KMS-11 (cell line): ENCODE measurements at regions not wholly inside any gene's neighbourhood (a gene's known extent, or its start where the extent isn't known, plus 50 kb on each side); places are given as distances from the start of the nearest gene placed in this dataset.

Source experiments
- H2AFZ ChIP-seq: fragments of 200-600 bp; sonication (generic); 2 replicates; pipeline ENCODE4 v1.6.1; 2016; ENCODE audit warnings: antibody characterized with exemption, mixed run types, low read depth
- H3K27ac ChIP-seq: fragments of 200-600 bp; sonication (generic); 2 replicates; pipeline ENCODE4 v1.6.1; 2016; ENCODE audit warnings: mild to moderate bottlenecking, mixed run types
- H3K27me3 ChIP-seq: fragments of 200-600 bp; sonication (generic); 2 replicates; pipeline ENCODE4 v1.6.1; 2017; ENCODE audit warnings: mild to moderate bottlenecking, low read depth, mixed run types, moderate library complexity; ENCODE audit not compliant: insufficient read depth
- H3K36me3 ChIP-seq: fragments of 200-600 bp; sonication (generic); 2 replicates; pipeline ENCODE4 v1.6.1; 2017; ENCODE audit warnings: mild to moderate bottlenecking, mixed run types; ENCODE audit not compliant: insufficient read depth
- H3K4me1 ChIP-seq: fragments of 200-600 bp; sonication (generic); 2 replicates; pipeline ENCODE4 v1.6.1; 2016; ENCODE audit warnings: mild to moderate bottlenecking, low read depth, mixed run types; ENCODE audit not compliant: poor library complexity, severe bottlenecking
- H3K4me2 ChIP-seq: fragments of 200-600 bp; sonication (generic); 2 replicates; pipeline ENCODE4 v1.7.0; 2016; ENCODE audit warnings: mild to moderate bottlenecking, mixed run types
- H3K4me3 ChIP-seq: fragments of 200-600 bp; sonication (generic); IDR thresholded peaks from 2 replicates; pipeline ENCODE4 v1.6.1; 2017; ENCODE audit warnings: low read depth, low read length, mixed read lengths; ENCODE audit not compliant: insufficient read depth
- H3K79me2 ChIP-seq: fragments of 200-600 bp; sonication (generic); 2 replicates; pipeline ENCODE4 v1.6.1; 2016; ENCODE audit warnings: low read depth, mixed run types; ENCODE audit not compliant: insufficient read depth
- H3K9ac ChIP-seq: fragments of 200-600 bp; sonication (generic); 2 replicates; pipeline ENCODE4 v1.6.1; 2016; ENCODE audit warnings: mild to moderate bottlenecking, mixed run types
- H4K20me1 ChIP-seq: fragments of 200-600 bp; sonication (generic); 2 replicates; pipeline ENCODE4 v1.6.1; 2016; ENCODE audit warnings: mild to moderate bottlenecking, mixed run types; ENCODE audit not compliant: insufficient read depth
- CTCF ChIP-seq: fragments of 200-600 bp; sonication (generic); conservative IDR thresholded peaks from 2 replicates; pipeline ENCODE4 v1.6.1; 2017; ENCODE audit warnings: low read depth, mild to moderate bottlenecking, antibody characterized with exemption, low read length, moderate library complexity, mixed read lengths

- no peak overlapping the region for H3K4me2 ChIP-seq
- no peaks in the 10 kb centered on the region for H3K79me2 ChIP-seq
- no peak overlapping the region for H3K9ac ChIP-seq
- no peaks in the 10 kb centered on the region for H3K36me3 ChIP-seq
- no peaks in the 10 kb centered on the region for H4K20me1 ChIP-seq
- H3K27ac ChIP-seq = no peak overlapping the region
- TF ChIP-seq CTCF = no peak
- no peaks in the 10 kb centered on the region for H3K27me3 ChIP-seq
- no peak overlapping the region for H3K4me3 ChIP-seq
- H3K4me1 ChIP-seq = no peaks in the 10 kb centered on the region
- no peak overlapping the region for H2AFZ ChIP-seq
These were observed 770.4 kb downstream of the ETS1 start for GRCh38 chr11:127816962-127817361.

- Histone ChIP-seq H4K20me1 (no peaks in the 10 kb centered on the region), H3K4me3 (no peak overlapping the region), H3K9ac (no peak overlapping the region), H3K4me1 (no peaks in the 10 kb centered on the region), H3K27ac (no peak overlapping the region), H3K36me3 (no peaks in the 10 kb centered on the region), H3K79me2 (no peaks in the 10 kb centered on the region), H2AFZ (no peak overlapping the region), H3K27me3 (no peaks in the 10 kb centered on the region), H3K4me2 (no peak overlapping the region)
- TF ChIP-seq CTCF = no peak
These were observed 772.0 kb downstream of the ETS1 start for GRCh38 chr11:127815331-127815730.

- no peak overlapping the region for H2AFZ ChIP-seq
- no peaks in the 10 kb centered on the region for H3K27me3 ChIP-seq
- no peak overlapping the region for H3K27ac ChIP-seq
- no peaks in the 10 kb centered on the region for H3K4me1 ChIP-seq
- TF ChIP-seq CTCF = no peak
- H3K4me2 ChIP-seq = no peak overlapping the region
- no peak overlapping the region for H3K9ac ChIP-seq
- H3K36me3 ChIP-seq = no peaks in the 10 kb centered on the region
- H3K79me2 ChIP-seq = no peaks in the 10 kb centered on the region
- H4K20me1 ChIP-seq = no peaks in the 10 kb centered on the region
- no peak overlapping the region for H3K4me3 ChIP-seq
These were observed 780.9 kb downstream of the ETS1 start for GRCh38 chr11:127806501-127806900.

GRCh38 chr11:127805771-127806170 lies 781.6 kb downstream of the ETS1 start:
- H3K4me3 ChIP-seq = no peak overlapping the region
- H3K9ac ChIP-seq = no peak overlapping the region
- H2AFZ ChIP-seq = no peak overlapping the region
- H3K36me3 ChIP-seq = no peaks in the 10 kb centered on the region
- no peaks in the 10 kb centered on the region for H4K20me1 ChIP-seq
- TF ChIP-seq CTCF = no peak
- no peaks in the 10 kb centered on the region for H3K79me2 ChIP-seq
- H3K4me2 ChIP-seq = no peak overlapping the region
- H3K4me1 ChIP-seq = no peaks in the 10 kb centered on the region
- no peak overlapping the region for H3K27ac ChIP-seq
- H3K27me3 ChIP-seq = no peaks in the 10 kb centered on the region
